Heart right ventricle (tissue), 16 donors: ENCODE measurements at regions not wholly inside any gene's neighbourhood (a gene's known extent, or its start where the extent isn't known, plus 50 kb on each side); places are given as distances from the start of the nearest gene placed in this dataset.

Experiments used
- ATAC-seq, 8 donors: fragments of 200-7000 bp; cut with Tn5 transposase; one replicate each; pipeline ENCODE4 v1.9.1; 2020; ENCODE audit warnings: mild to moderate bottlenecking in 8 of 8, moderate library complexity in 8 of 8, moderate number of reproducible peaks in 1 of 8
- DNase-seq, 2 donors: peaks; one replicate each; pipeline ENCODE4 v3.0.0-alpha.2; 2020
- H3K27ac ChIP-seq, 10 donors: fragments of 200-600 bp; sonication (generic) in 2 of 10; one replicate each; pipeline versions ENCODE4 v1.5.0 to v1.8.0; 2020 to 2022; ENCODE audit warnings: mild to moderate bottlenecking in 3 of 10
- H3K27me3 ChIP-seq, 7 donors: fragments of 200-600 bp; one replicate each; pipeline ENCODE4 v1.8.0; 2021 to 2022; ENCODE audit warnings: mild to moderate bottlenecking in 2 of 7
- H3K36me3 ChIP-seq, 9 donors: fragments of 200-600 bp; sonication (generic) in 1 of 9; one replicate each; pipeline versions ENCODE4 v1.5.0 to v1.8.0; 2020 to 2022; ENCODE audit warnings: mild to moderate bottlenecking in 2 of 9
- H3K4me1 ChIP-seq, 9 donors: fragments of 200-600 bp; sonication (generic) in 1 of 9; one replicate each; pipeline versions ENCODE4 v1.5.0 to v1.8.0; 2020 to 2022; ENCODE audit warnings: mild to moderate bottlenecking in 4 of 9
- H3K4me3 ChIP-seq, 10 donors: fragments of 200-600 bp; sonication (generic) in 2 of 10; one replicate each; pipeline versions ENCODE4 v1.5.0 to v1.8.0; 2020 to 2022; ENCODE audit warnings: mild to moderate bottlenecking in 7 of 10, moderate library complexity in 2 of 10
- H3K9me3 ChIP-seq, 11 donors: fragments of 200-600 bp in 10 of 11; sonication (generic) in 2 of 11; one replicate each; pipeline versions ENCODE4 v1.5.0 to v1.8.0; 2013 to 2022; ENCODE audit warnings: mild to moderate bottlenecking in 2 of 11, control low read depth in 1 of 11, moderate library complexity in 1 of 11
- WGBS, 2 donors: extraction: QIAGEN DNeasy Blood & Tissue Kit; methylation state at CpG; one replicate each; pipeline ENCODE4 v1.1.7; 2013; ENCODE audit warnings: inconsistent platforms in 1 of 2; 5-methylcytosine and 5-hydroxymethylcytosine counted together
- intact Hi-C, 10 donors: fragments of 100-400 bp; cut with DNase I; formaldehyde crosslinking; loops; one replicate each; pipeline versions ENCODE4 v1.11.1 to v1.14.2; 2022
- TF ChIP-seq, protein P1 (sequence below), 9 donors: fragments of 200-600 bp; sonication (generic) in 2 of 9; IDR thresholded peaks; one replicate each; pipeline versions ENCODE4 v1.5.0 to v1.8.0; 2021 to 2022; ENCODE audit warnings: antibody characterized with exemption in 9 of 9, mild to moderate bottlenecking in 5 of 9, moderate library complexity in 1 of 9
- donor health status: Arrhythmogenic right ventricular cardiomyopathy.
- donor health status: ischemic (EF 13 %, LVEDD 7.1; RV severe dilation, severe dysfunction).
- donor health status: healthy with polysubstance abuse.
- donor health status: DM: no; HTN: yes; CAD: no.
- donor health status: DM: no; HTN: no; CAD: no.
- donor health status: ischemic (EF 25% LVEDD 6.9; RV normal size, moderate dysfunction).
- donor health status: ischemic (EF 25% LVEDD 5.7; RV mildly dilated, moderate dysfunction).
- donor health status: healthy.
- donor health status: DM: yes; HTN: yes; CAD: no.
- donor health status: Ischemic cardiomyopathy.
- donor health status: ischemic (EF 35%, LVEDD 5.7; RV mildly dilated, moderate dysfunction).
- donor health status: nonischemic (EF 11% LVEDD 7.7; RV severe dilation, severe dysfunction).
- donor health status: DM: yes; HTN: yes; CAD: no.
- donor health status: PGD.
- donor health status: ischemic (EF 29% LVEDD 5.4; RV normal size, mild dysfunction).
- donor health status: nonischemic (EF 23%, LVEDD 6.1; RV moderate dilation, normal function).

DNA sequence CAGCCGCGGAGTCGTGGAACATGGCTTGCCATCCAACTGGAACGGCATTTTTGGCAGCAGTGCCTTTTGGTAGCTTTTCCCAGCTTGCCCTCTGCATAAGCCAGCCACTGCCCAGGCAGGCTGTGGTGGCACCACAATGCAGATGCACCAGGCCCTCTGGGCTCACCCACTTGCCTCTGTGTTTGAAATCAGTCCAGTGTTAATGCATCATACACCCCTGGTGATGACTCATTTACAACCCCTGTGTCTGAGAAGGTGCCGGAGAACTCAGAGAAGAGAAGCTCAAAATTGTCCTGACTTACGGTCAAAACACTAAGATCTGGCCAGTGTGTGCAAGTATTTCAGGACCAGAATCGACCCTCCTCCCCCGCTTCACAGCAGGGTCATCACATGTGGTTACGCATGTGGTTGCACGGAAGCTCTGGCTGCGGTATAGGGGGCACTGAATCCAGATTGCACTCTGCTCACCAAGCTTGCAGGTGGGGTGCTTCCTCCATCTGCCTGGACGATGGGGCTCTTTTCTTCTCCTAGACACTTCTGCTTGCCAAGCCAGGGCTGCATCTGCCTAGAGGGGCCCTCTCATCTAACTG, 66.5 kb upstream of the SMIM15 start:
- no peaks in the 10 kb centered on the region for H3K36me3 ChIP-seq

GRCh38 chr5:61229416-61229815, 67.1 kb upstream of the SMIM15 start:
- Histone ChIP-seq H3K36me3 (no peaks in the 10 kb centered on the region), H3K27ac (no peak overlapping the region), H3K4me3 (no peak overlapping the region), H3K4me1 (peaks cover 0 to 13% (median 0%) of the 10 kb centered on the region in 9 donors), H3K27me3 (no peaks in the 10 kb centered on the region), H3K9me3 (peaks cover 0 to 11% (median 0%) of the 10 kb centered on the region in 11 donors)
- 50 to 57% methylated on average over 6 of the region's 6 CpGs for WGBS, 2 donors
- intact Hi-C loops: no loop called here
- TF ChIP-seq, protein P1, sequence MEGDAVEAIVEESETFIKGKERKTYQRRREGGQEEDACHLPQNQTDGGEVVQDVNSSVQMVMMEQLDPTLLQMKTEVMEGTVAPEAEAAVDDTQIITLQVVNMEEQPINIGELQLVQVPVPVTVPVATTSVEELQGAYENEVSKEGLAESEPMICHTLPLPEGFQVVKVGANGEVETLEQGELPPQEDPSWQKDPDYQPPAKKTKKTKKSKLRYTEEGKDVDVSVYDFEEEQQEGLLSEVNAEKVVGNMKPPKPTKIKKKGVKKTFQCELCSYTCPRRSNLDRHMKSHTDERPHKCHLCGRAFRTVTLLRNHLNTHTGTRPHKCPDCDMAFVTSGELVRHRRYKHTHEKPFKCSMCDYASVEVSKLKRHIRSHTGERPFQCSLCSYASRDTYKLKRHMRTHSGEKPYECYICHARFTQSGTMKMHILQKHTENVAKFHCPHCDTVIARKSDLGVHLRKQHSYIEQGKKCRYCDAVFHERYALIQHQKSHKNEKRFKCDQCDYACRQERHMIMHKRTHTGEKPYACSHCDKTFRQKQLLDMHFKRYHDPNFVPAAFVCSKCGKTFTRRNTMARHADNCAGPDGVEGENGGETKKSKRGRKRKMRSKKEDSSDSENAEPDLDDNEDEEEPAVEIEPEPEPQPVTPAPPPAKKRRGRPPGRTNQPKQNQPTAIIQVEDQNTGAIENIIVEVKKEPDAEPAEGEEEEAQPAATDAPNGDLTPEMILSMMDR (IDR thresholded peaks at IDR 0.05): no peak
- ATAC-seq (peak in 2 of 8 donors; percentile 15 to 25), DNase-seq (peak in 1 of 2 donors; percentile 27)

More for the DNA sequence above, 66.5 kb upstream of the SMIM15 start:
- Histone ChIP-seq H3K27ac (no peak overlapping the region), H3K4me3 (peak overlapping the region in 1 of 10 donors; percentile 15), H3K4me1 (peaks cover 0 to 13% (median 0%) of the 10 kb centered on the region in 9 donors), H3K9me3 (peaks cover 0 to 11% (median 0%) of the 10 kb centered on the region in 11 donors), H3K27me3 (no peaks in the 10 kb centered on the region)
- 74 to 76% methylated on average over 12 of the region's 12 CpGs for WGBS, 2 donors
- TF ChIP-seq, protein P1 (IDR thresholded peaks at IDR 0.05): no peak
- ATAC-seq (peak in 1 of 8 donors; percentile 37), DNase-seq (no peak)
- intact Hi-C loops: loop anchor here in 1 of 10 donors (1.0 kb wide), 1 partner anchor 18 kb away; no protein-coding TSS in a partner anchor

DNA sequence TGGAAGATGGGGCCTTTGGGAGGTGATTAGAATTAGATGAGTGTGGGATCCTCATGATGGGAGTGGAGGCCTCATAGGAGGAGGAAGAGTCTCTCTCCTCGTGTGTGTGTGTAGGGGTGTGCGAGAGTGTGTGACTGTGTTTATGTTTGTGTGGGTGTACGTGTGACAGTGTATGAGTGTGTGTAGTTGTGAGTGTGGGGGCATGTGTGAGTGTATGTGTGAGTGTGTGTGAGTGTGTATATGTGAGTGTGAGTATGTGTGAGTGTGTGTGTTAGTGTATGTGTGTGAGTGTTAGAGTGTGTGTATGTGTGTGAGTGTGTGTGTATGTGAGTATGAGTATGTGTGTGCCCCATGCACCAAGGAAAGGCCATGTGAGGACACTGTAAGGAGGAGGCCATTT, 68.2 kb upstream of the SMIM15 start:
- WGBS, 2 donors: 91 to 95% methylated on average over 3 of the region's 3 CpGs
- Histone ChIP-seq H3K36me3 (no peaks in the 10 kb centered on the region), H3K4me1 (peaks cover 0 to 13% (median 0%) of the 10 kb centered on the region in 9 donors), H3K4me3 (no peak overlapping the region), H3K27me3 (no peaks in the 10 kb centered on the region), H3K27ac (no peak overlapping the region), H3K9me3 (peaks cover 0 to 11% (median 0%) of the 10 kb centered on the region in 11 donors)
- DNase-seq (no peak), ATAC-seq (no peak)
- intact Hi-C loops: no loop called here
- TF ChIP-seq, protein P1 (IDR thresholded peaks at IDR 0.05): no peak

- peaks cover 0 to 13% (median 0%) of the 10 kb centered on the region in 9 donors for H3K4me1 ChIP-seq
- no peak overlapping the region for H3K27ac ChIP-seq
- no peaks in the 10 kb centered on the region for H3K36me3 ChIP-seq
- H3K27me3 ChIP-seq: no peaks in the 10 kb centered on the region
- intact Hi-C loops: no loop called here
- peaks cover 0 to 11% (median 0%) of the 10 kb centered on the region in 11 donors for H3K9me3 ChIP-seq
- ATAC-seq (no peak), DNase-seq (no peak)
- no peak overlapping the region for H3K4me3 ChIP-seq
- TF ChIP-seq, protein P1 (IDR thresholded peaks at IDR 0.05): no peak
Observed at GRCh38 chr5:61231813-61232212, 69.5 kb upstream of the SMIM15 start.
